GM12873 (cell line): ENCODE measurements at regions not wholly inside any gene's neighbourhood (a gene's known extent, or its start where the extent isn't known, plus 50 kb on each side); places are given as distances from the start of the nearest gene placed in this dataset.

Experiments
- CTCF ChIP-seq: IDR thresholded peaks from 2 replicates; pipeline ENCODE4 v1.5.1; 2012; ENCODE audit warnings: low read depth, mild to moderate bottlenecking, moderate library complexity, low read length, control low read depth; ENCODE audit not compliant: insufficient read depth; ENCODE audit errors: missing control alignments

DNA sequence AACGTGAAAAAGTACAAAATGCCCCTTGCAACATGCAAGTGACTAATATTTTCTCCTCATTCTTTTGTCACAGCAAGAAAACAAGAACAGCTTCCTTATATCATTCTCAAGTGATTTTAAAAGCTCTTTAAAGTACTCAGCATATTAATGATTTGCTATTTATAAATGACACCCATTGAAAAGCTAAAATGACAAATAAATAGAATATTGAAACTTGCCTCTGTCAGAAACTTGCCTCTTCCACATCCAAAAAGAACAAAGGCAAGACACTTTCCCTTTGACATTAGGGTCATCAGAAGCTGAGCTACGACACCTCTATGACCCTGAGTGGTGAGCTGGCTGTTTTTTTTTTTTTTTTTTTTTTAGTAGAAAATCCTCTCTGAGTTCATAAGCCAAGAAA is 339.6 kb upstream of the ITGA1 start:
- no peak for TF ChIP-seq CTCF

- TF ChIP-seq CTCF = no peak
Observed at GRCh38 chr5:52449516-52449915, 338.2 kb upstream of the ITGA1 start.

- TF ChIP-seq CTCF = no peak
Observed at GRCh38 chr5:52452098-52452497, 335.6 kb upstream of the ITGA1 start.

DNA sequence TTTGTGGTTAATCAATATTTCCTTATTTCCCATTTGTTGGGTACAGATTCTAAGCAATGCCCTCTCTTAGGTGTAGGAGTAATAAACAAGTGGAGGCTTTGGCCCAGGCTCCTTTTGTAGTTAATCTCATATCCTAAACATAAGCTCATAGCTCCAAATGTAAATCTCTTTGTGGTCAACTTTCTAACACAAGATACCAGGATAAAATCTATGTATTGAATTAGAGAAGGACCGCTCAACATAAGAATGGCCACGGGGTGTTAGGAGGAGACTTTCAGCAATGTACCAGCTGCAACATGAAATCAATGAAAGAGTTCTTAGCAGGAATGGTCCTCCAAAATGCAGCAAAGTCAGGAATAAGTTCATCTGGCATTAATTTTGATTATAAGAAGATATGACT is 334.5 kb upstream of the ITGA1 start:
- no peak for TF ChIP-seq CTCF

DNA sequence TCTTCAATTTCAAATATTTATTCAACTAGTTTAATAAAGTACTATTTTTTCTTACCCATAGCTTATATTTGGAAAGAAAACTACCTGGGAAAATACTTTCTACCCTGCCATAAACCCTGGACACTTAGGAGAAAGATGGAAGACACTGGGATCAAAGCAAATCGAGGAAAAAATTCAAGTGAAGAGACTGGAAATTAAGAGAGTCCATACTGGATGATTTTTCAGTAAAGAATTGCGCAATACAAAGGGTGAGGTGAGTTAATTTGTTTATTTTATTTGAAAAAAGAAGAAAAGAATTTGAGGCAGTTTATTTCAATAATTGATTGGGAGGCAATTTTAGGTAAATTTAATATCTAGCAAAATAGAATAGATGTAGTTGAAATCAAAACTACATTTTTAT is 331.8 kb upstream of the ITGA1 start:
- no peak for TF ChIP-seq CTCF

DNA sequence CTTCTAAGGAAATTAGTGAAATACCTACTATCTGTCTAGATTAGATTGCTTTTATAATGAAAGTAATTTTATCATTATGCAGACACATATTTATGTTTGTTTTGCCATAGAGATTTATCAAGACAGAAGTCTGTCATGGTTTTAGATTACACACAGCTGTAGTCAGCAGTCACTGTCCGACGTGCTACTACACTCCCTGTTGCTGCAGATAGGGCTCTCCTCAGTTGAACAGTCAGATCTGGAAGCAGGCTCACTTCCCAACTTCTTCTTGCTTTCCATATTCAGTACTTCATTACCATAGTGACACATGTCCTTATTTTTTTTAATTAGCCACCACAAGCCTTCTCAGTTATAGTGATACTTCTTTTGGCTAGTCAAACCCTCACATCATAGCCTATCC is 329.9 kb upstream of the ITGA1 start:
- TF ChIP-seq CTCF = no peak

GRCh38 chr5:52466113-52466512 is 321.6 kb upstream of the ITGA1 start:
- no peak for TF ChIP-seq CTCF

GRCh38 chr5:52466749-52467520 is 320.8 kb upstream of the ITGA1 start:
- TF ChIP-seq CTCF = no peak
